Endothelial cell of umbilical vein (primary cell): ENCODE measurements at regions not wholly inside any gene's neighbourhood (a gene's known extent, or its start where the extent isn't known, plus 50 kb on each side); places are given as distances from the start of the nearest gene placed in this dataset.

ENCODE experiments used
- BruUV-seq: library from RNA; stranded (reverse); fragments of 400-500 nt; replicated peaks from 2 replicates; lab custom pipeline; 2021; lab: Mats Ljungman, UMichigan
- CTCF ChIA-PET: fragments of 300-600, 350-600 bp; sonication (Branson Sonifier 250); formaldehyde crosslinking; loops from one replicate; lab custom pipeline; 2021; ENCODE audit warnings: antibody characterized with exemption, inconsistent platforms; lab: Charles Lee
- POLR2A ChIA-PET: fragments of 300-600, 350-600 bp; sonication (Branson Sonifier 250); formaldehyde crosslinking; loops from one replicate; lab custom pipeline; 2021; ENCODE audit warnings: antibody characterized with exemption, inconsistent platforms; lab: Charles Lee
- DNase-seq: peaks from one replicate; pipeline ENCODE4 v3.0.0-alpha.2; 2011; ENCODE audit warnings: low read depth, low spot score
- FAIRE-seq: peaks from 2 replicates; lab custom pipeline; 2011; peaks lifted over from hg19 to GRCh38; lab: Jason Lieb, UNC
- H2AFZ ChIP-seq: 2 replicates; pipeline ENCODE4 v1.6.0; 2012; ENCODE audit warnings: low read depth, low read length, control low read depth, inconsistent platforms
- H3K27ac ChIP-seq: 2 replicates; pipeline ENCODE4 v1.5.1; 2011; ENCODE audit warnings: low read depth, mild to moderate bottlenecking, control low read depth, low read length, moderate library complexity; ENCODE audit not compliant: insufficient read depth
- H3K27me3 ChIP-seq, 2 experiments: 2 replicates each; pipeline versions ENCODE4 v1.6.0 to v1.6.1; 2011; ENCODE audit warnings: low read length in 2 of 2, mixed read lengths in 1 of 2; ENCODE audit not compliant: control insufficient read depth in 2 of 2, insufficient read depth in 2 of 2
- H3K36me3 ChIP-seq, 2 experiments: 2 replicates in 1 of 2; 3 replicates in 1 of 2; pipeline ENCODE4 v1.5.1; 2011; ENCODE audit warnings: low read length in 2 of 2, mild to moderate bottlenecking in 1 of 2, moderate library complexity in 1 of 2; ENCODE audit not compliant: control insufficient read depth in 2 of 2, insufficient read depth in 2 of 2; ENCODE audit errors: extremely low read depth in 1 of 2
- H3K4me1 ChIP-seq: 3 replicates; pipeline ENCODE4 v1.5.1; 2011; ENCODE audit warnings: mild to moderate bottlenecking, low read length; ENCODE audit not compliant: control insufficient read depth, insufficient read depth; ENCODE audit errors: extremely low read depth
- H3K4me2 ChIP-seq: 2 replicates; pipeline ENCODE4 v1.6.1; 2011; ENCODE audit warnings: low read length, control low read depth, mixed read lengths; ENCODE audit not compliant: insufficient read depth
- H3K4me3 ChIP-seq, 3 experiments: fragments of 200-600 bp in 1 of 3; sonication (generic), shearing (Covaris generic) in 1 of 3; replicated peaks in 1 of 3; 2 replicates each; pipeline ENCODE4 v1.5.1; 2011 to 2016; ENCODE audit warnings: control low read depth in 3 of 3, low read length in 3 of 3, mild to moderate bottlenecking in 2 of 3, inconsistent platforms in 1 of 3, low read depth in 1 of 3, moderate library complexity in 1 of 3; ENCODE audit not compliant: insufficient read depth in 1 of 3
- H3K79me2 ChIP-seq: 2 replicates; pipeline ENCODE4 v1.6.0; 2012; ENCODE audit warnings: low read length, inconsistent platforms; ENCODE audit not compliant: control insufficient read depth, insufficient read depth
- H3K9ac ChIP-seq: replicated peaks from 2 replicates; pipeline ENCODE3; 2011; ENCODE audit warnings: low read length, control low read depth; ENCODE audit not compliant: insufficient read depth; ENCODE audit errors: extremely low read depth
- H3K9me1 ChIP-seq: replicated peaks from 3 replicates; pipeline ENCODE4 v1.6.0; 2011; ENCODE audit warnings: mild to moderate bottlenecking, low read length; ENCODE audit not compliant: control insufficient read depth, insufficient read depth; ENCODE audit errors: extremely low read depth
- H3K9me3 ChIP-seq: replicated peaks from 2 replicates; pipeline ENCODE4 v1.5.1; 2012; ENCODE audit warnings: low read length, inconsistent platforms; ENCODE audit not compliant: control insufficient read depth, insufficient read depth
- H4K20me1 ChIP-seq: replicated peaks from 2 replicates; pipeline ENCODE3; 2011; ENCODE audit warnings: mild to moderate bottlenecking, low read length; ENCODE audit not compliant: control insufficient read depth, insufficient read depth; ENCODE audit errors: extremely low read depth
- EZH2 ChIP-seq: IDR thresholded peaks from 2 replicates; pipeline ENCODE4 v1.6.1; 2012; ENCODE audit warnings: borderline replicate concordance, low read depth, mild to moderate bottlenecking, moderate library complexity, low read length, inconsistent platforms; ENCODE audit not compliant: severe bottlenecking
- FOS ChIP-seq: IDR thresholded peaks from 2 replicates; pipeline ENCODE4 v1.6.1; 2011; ENCODE audit warnings: mild to moderate bottlenecking, low read length, moderate library complexity, borderline replicate concordance; ENCODE audit not compliant: insufficient read depth
- GATA2 ChIP-seq: IDR thresholded peaks from 2 replicates; pipeline ENCODE4 v1.7.0; 2011; ENCODE audit warnings: low read depth, mild to moderate bottlenecking, moderate library complexity, mixed read lengths, low read length; ENCODE audit not compliant: insufficient read length, insufficient read depth
- JUN ChIP-seq: IDR thresholded peaks from 2 replicates; pipeline ENCODE4 v1.6.1; 2011; ENCODE audit warnings: borderline replicate concordance, low read depth; ENCODE audit not compliant: insufficient read length, insufficient read depth
- MYC ChIP-seq: IDR thresholded peaks from one replicate; pipeline ENCODE4 v1.6.1; 2011; ENCODE audit warnings: mild to moderate bottlenecking, low read depth, low read length
- POLR2A ChIP-seq: IDR thresholded peaks from 2 replicates; pipeline ENCODE4 v1.6.1; 2012; ENCODE audit warnings: low read depth, mild to moderate bottlenecking, control low read depth, low read length
- POLR2AphosphoS5 ChIP-seq: IDR thresholded peaks from 2 replicates; pipeline ENCODE4 v1.6.1; 2012; ENCODE audit warnings: low read depth, mild to moderate bottlenecking, control low read depth, low read length, moderate library complexity; ENCODE audit not compliant: insufficient read depth
- dilution Hi-C: fragments of 300-500 bp; cut with MboI; formaldehyde crosslinking; loops from one replicate; pipeline ENCODE4 v1.15.0; 2019; ENCODE audit warnings: low sequenced_read_pairs; ENCODE audit not compliant: extremely low pct_ligation_motif_present
- intact Hi-C: fragments of 100-400 bp; cut with micrococcal nuclease; formaldehyde crosslinking; loops from one replicate; pipeline ENCODE4 v1.10.0; 2022
- TF ChIP-seq, protein P1 (sequence below), 2 donors: IDR thresholded peaks; 1 replicate in 1 of 2; 2 replicates in 1 of 2; pipeline ENCODE4 v1.5.1; 2011; ENCODE audit warnings: low read length in 2 of 2, mild to moderate bottlenecking in 2 of 2, moderate library complexity in 2 of 2, control low read depth in 1 of 2, inconsistent platforms in 1 of 2, low read depth in 1 of 2; ENCODE audit not compliant: insufficient read depth in 1 of 2; ENCODE audit errors: extremely low read depth in 1 of 2
- TF ChIP-seq, protein P2 (sequence below): IDR thresholded peaks from 2 replicates; pipeline ENCODE4 v1.6.1; 2011; ENCODE audit not compliant: insufficient read depth, insufficient read length

DNA sequence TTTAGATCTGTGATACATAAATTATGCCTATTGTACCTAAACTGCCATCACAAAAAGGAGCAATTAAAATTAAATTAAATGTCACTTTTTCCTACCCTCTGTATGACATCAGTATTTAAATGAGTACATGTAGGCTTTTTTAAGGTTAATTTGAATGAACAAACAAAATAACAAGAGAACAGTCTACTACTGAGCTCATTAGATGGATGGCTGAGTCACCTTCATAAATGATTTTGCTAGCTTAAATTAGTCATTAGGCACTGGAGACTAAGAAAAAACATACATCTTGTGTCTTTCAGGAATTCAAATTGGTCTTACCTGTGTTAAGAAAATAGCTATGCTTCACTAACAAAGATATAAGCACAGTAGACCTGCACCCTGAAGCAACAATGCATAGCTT, 153.6 kb downstream of the RCN1 start:
- H3K4me2 ChIP-seq, result no peak overlapping the region
- no peak overlapping the region for H3K9ac ChIP-seq
- H3K4me3 ChIP-seq, result no peak overlapping the region
- no TSS peak for BruUV-seq
- dilution Hi-C loops, result no loop called here
- no peaks in the 10 kb centered on the region for H3K9me1 ChIP-seq
- FAIRE-seq (no peak), DNase-seq (no peak)
- H3K27ac ChIP-seq, result no peak overlapping the region
- no peak overlapping the region for H2AFZ ChIP-seq
- TF ChIP-seq FOS (no peak), POLR2A (no peak), GATA2 (no peak), EZH2 (no peak), MYC (no peak), POLR2AphosphoS5 (no peak), JUN (no peak)
- TF ChIP-seq, protein P1, sequence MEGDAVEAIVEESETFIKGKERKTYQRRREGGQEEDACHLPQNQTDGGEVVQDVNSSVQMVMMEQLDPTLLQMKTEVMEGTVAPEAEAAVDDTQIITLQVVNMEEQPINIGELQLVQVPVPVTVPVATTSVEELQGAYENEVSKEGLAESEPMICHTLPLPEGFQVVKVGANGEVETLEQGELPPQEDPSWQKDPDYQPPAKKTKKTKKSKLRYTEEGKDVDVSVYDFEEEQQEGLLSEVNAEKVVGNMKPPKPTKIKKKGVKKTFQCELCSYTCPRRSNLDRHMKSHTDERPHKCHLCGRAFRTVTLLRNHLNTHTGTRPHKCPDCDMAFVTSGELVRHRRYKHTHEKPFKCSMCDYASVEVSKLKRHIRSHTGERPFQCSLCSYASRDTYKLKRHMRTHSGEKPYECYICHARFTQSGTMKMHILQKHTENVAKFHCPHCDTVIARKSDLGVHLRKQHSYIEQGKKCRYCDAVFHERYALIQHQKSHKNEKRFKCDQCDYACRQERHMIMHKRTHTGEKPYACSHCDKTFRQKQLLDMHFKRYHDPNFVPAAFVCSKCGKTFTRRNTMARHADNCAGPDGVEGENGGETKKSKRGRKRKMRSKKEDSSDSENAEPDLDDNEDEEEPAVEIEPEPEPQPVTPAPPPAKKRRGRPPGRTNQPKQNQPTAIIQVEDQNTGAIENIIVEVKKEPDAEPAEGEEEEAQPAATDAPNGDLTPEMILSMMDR (IDR thresholded peaks at IDR 0.05; ENCODE audit: extremely low read depth in 1 of 2, insufficient read depth in 1 of 2, low read depth in 1 of 2, low read length in 2 of 2), result no peak
- TF ChIP-seq, protein P2, sequence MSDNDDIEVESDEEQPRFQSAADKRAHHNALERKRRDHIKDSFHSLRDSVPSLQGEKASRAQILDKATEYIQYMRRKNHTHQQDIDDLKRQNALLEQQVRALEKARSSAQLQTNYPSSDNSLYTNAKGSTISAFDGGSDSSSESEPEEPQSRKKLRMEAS, result no peak
- H3K36me3 ChIP-seq, result no peaks in the 10 kb centered on the region
- CTCF ChIA-PET, result interaction anchor here (0.6 to 4.2 kb wide), 3 partner anchors 12 to 305 kb away, joined by 3 to 24 read pairs (median 3); no protein-coding TSS in a partner anchor
- no peaks in the 10 kb centered on the region for H4K20me1 ChIP-seq
- H3K9me3 ChIP-seq, result no peaks in the 10 kb centered on the region
- POLR2A ChIA-PET, result no interaction called here
- no peaks in the 10 kb centered on the region for H3K27me3 ChIP-seq
- intact Hi-C loops, result no loop called here
- H3K79me2 ChIP-seq, result no peaks in the 10 kb centered on the region
- H3K4me1 ChIP-seq, result no peaks in the 10 kb centered on the region
